ENCODE measurements at regions not wholly inside any gene's neighbourhood (a gene's known extent, or its start where the extent isn't known, plus 50 kb on each side); places are given as distances from the start of the nearest gene placed in this dataset.

DNA sequence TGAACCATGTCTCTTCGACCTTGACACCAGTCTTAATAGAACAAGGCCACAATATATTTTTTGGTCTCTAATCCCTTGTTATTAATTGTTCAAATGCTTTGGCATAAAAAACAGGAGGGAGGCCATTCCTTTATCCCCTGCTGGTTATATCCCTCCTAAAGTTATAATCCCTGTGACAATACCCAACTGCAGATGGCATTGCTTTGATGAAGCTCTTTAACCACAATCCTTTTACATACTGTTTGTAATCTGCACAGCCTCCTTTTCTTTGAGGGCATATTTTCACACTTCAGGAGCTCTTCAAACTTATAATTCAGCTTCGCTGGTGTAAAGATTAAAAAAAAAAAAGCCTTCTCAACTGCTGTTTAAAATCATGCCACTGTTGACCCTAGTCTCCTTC lies 919.0 kb downstream of the EPHA3 start:
- Histone ChIP-seq H3K79me2 (ENCODE audit: low read depth) (no peaks in the 10 kb centered on the region), H3K9me3 (ENCODE audit: low read depth) (peaks cover 2% of the 10 kb centered on the region), H3K36me3 (no peaks in the 10 kb centered on the region), H3K27ac (no peak overlapping the region), H3K4me2 (no peak overlapping the region), H2AFZ (replicated peaks) (no peak overlapping the region), H4K20me1 (ENCODE audit: low read depth) (no peaks in the 10 kb centered on the region), H3K4me1 (no peaks in the 10 kb centered on the region), H3K9ac (no peak overlapping the region), H3K27me3 (no peaks in the 10 kb centered on the region), H3F3A (ENCODE audit: low read depth) (no peaks in the 10 kb centered on the region), H3K4me3 (no peak overlapping the region)
- Mint-ChIP-seq H3K4me3 (no peak overlapping the region), H3K36me3 (peaks cover 8% of the 10 kb centered on the region), H3K27ac (peak overlapping the region; percentile 68), H3K4me1 (peaks cover 26% of the 10 kb centered on the region), H3K27me3 (ENCODE audit: insufficient read depth, low read depth) (peaks cover 2% of the 10 kb centered on the region), H3K9me3 (peaks cover 12% of the 10 kb centered on the region)
- TF ChIP-seq, protein P1, sequence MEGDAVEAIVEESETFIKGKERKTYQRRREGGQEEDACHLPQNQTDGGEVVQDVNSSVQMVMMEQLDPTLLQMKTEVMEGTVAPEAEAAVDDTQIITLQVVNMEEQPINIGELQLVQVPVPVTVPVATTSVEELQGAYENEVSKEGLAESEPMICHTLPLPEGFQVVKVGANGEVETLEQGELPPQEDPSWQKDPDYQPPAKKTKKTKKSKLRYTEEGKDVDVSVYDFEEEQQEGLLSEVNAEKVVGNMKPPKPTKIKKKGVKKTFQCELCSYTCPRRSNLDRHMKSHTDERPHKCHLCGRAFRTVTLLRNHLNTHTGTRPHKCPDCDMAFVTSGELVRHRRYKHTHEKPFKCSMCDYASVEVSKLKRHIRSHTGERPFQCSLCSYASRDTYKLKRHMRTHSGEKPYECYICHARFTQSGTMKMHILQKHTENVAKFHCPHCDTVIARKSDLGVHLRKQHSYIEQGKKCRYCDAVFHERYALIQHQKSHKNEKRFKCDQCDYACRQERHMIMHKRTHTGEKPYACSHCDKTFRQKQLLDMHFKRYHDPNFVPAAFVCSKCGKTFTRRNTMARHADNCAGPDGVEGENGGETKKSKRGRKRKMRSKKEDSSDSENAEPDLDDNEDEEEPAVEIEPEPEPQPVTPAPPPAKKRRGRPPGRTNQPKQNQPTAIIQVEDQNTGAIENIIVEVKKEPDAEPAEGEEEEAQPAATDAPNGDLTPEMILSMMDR (IDR thresholded peaks at IDR 0.05) = no peak
- TF ChIP-seq EZH2phosphoT487 (IDR thresholded peaks at IDR 0.05) (no peak), EZH2 (IDR thresholded peaks at IDR 0.05) (no peak)
- no peak for DNase-seq (ENCODE audit: low spot score)

DNA sequence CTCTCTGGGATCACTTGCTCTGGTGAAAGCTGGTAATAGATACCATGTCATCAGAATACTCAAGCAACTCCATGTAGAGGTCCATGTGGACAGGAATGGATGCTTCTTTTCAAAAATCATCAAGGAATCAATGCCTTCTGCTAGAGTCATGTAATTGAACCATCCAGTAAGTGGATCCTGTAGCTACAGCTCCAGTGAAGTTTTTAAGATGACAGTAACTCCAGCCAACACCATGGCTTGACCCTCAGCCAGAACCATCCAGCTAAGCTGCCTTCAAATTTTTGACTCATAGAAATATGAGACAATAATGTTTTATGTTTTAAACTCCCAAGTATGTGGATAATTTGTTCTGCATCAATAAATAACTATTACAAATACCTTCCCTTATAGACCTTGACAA lies 923.7 kb downstream of the EPHA3 start:
- no peaks in the 10 kb centered on the region for H3K36me3 Mint-ChIP-seq
- H3K36me3 ChIP-seq = no peaks in the 10 kb centered on the region
- no peak overlapping the region for H2AFZ ChIP-seq (replicated peaks)

DNA sequence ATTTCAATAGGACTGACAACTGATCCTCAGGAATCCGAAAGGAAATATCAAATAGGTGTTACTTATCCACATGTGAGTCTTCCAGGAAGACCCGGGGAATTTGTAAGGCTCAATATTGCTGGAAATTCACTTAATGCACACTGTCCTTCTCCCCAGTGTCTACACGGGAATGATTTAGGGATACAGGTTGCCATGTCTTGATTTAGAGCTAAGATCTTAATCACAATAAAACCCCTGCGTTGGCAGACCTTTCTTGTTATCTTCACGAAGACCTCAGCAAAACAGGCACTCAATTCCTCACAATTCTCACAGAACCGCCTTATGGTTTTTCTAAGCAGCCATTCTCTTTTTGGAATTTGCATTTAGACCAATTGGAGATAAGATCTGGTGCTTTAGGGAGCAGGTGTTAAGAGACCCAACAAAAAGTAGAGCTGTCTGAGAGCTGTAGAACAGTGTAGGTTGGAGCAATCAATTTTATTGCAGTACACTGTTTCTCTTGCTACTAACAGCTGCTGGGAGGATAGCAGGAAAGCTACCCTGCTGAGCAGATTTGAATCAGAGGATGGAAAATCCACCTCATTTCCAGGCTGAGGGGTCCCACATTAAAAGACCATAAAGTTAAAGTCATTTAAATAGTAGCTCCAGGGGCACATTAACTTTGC lies 925.7 kb downstream of the EPHA3 start:
- no peak for DNase-seq (ENCODE audit: low spot score)
- Histone ChIP-seq H3K9ac (no peak overlapping the region), H3K79me2 (ENCODE audit: low read depth) (no peaks in the 10 kb centered on the region), H3K36me3 (no peaks in the 10 kb centered on the region), H3K4me1 (peaks cover 7% of the 10 kb centered on the region), H3F3A (ENCODE audit: low read depth) (no peaks in the 10 kb centered on the region), H4K20me1 (ENCODE audit: low read depth) (no peaks in the 10 kb centered on the region), H3K27ac (no peak overlapping the region), H3K4me3 (no peak overlapping the region), H3K27me3 (no peaks in the 10 kb centered on the region), H3K9me3 (ENCODE audit: low read depth) (peaks cover 2% of the 10 kb centered on the region), H2AFZ (replicated peaks) (peak overlapping the region; percentile 59), H3K4me2 (no peak overlapping the region)
- TF ChIP-seq EZH2 (IDR thresholded peaks at IDR 0.05) = no peak
- TF ChIP-seq, protein P1 (IDR thresholded peaks at IDR 0.05) = no peak
- no peak for TF ChIP-seq EZH2phosphoT487 (IDR thresholded peaks at IDR 0.05)
- Mint-ChIP-seq H3K36me3 (no peaks in the 10 kb centered on the region), H3K4me1 (peaks cover 17% of the 10 kb centered on the region), H3K27me3 (ENCODE audit: insufficient read depth, low read depth) (no peaks in the 10 kb centered on the region), H3K9me3 (peaks cover 5% of the 10 kb centered on the region), H3K27ac (peak overlapping the region; percentile 46), H3K4me3 (no peak overlapping the region)

More for the DNA sequence above, 923.7 kb downstream of the EPHA3 start:
- no peak for DNase-seq (ENCODE audit: low spot score)
- Histone ChIP-seq H3K4me1 (peaks cover 7% of the 10 kb centered on the region), H3K9ac (no peak overlapping the region), H3K4me3 (no peak overlapping the region), H3F3A (ENCODE audit: low read depth) (no peaks in the 10 kb centered on the region), H4K20me1 (ENCODE audit: low read depth) (no peaks in the 10 kb centered on the region), H3K4me2 (no peak overlapping the region), H3K27me3 (no peaks in the 10 kb centered on the region), H3K9me3 (ENCODE audit: low read depth) (peaks cover 2% of the 10 kb centered on the region), H3K27ac (no peak overlapping the region), H3K79me2 (ENCODE audit: low read depth) (no peaks in the 10 kb centered on the region)
- peaks cover 7% of the 10 kb centered on the region for H3K9me3 Mint-ChIP-seq
- H3K4me3 Mint-ChIP-seq = no peak overlapping the region
- H3K27ac Mint-ChIP-seq = no peak overlapping the region
- no peak for TF ChIP-seq EZH2phosphoT487 (IDR thresholded peaks at IDR 0.05)
- TF ChIP-seq, protein P1 (IDR thresholded peaks at IDR 0.05) = no peak
- TF ChIP-seq EZH2 (IDR thresholded peaks at IDR 0.05) = no peak
- no peaks in the 10 kb centered on the region for H3K27me3 Mint-ChIP-seq (ENCODE audit: insufficient read depth, low read depth)
- H3K4me1 Mint-ChIP-seq = peaks cover 31% of the 10 kb centered on the region

Data from neural progenitor cell (in vitro differentiated cells).